ENCODE measurements at regions not wholly inside any gene's neighbourhood (a gene's known extent, or its start where the extent isn't known, plus 50 kb on each side); places are given as distances from the start of the nearest gene placed in this dataset.
"Not testable (repeated sequence)": the region's sequence is repeated elsewhere in the genome, so short reads cannot be mapped to it uniquely, and the experiment has no call there.

DNA sequence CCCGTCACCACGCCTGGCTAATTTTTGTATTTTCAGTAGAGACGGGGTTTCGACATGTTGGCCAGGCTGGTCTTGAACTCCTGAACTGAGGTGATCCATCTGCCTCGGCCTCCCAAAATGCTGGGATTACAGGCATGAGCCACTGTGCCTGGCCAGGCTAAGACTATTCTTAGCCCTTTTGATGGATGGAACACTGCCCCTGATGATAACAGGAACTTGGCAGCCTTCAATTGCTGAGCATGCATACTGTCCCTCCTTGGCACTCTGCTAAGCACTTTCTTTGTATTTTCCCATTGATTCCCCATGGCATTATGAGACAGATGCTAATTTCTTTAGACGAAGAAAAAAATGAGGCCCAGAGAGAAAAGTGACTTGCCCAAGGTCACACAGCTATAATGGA is 457.6 kb downstream of the GOLGA6L6 start:
- TF ChIP-seq RAD21 (IDR thresholded peaks at IDR 0.05; ENCODE audit: low read length); EZH2phosphoT487 (IDR thresholded peaks at IDR 0.05; ENCODE audit: borderline replicate concordance, low read depth): not testable (repeated sequence)
- TF ChIP-seq, protein P1, sequence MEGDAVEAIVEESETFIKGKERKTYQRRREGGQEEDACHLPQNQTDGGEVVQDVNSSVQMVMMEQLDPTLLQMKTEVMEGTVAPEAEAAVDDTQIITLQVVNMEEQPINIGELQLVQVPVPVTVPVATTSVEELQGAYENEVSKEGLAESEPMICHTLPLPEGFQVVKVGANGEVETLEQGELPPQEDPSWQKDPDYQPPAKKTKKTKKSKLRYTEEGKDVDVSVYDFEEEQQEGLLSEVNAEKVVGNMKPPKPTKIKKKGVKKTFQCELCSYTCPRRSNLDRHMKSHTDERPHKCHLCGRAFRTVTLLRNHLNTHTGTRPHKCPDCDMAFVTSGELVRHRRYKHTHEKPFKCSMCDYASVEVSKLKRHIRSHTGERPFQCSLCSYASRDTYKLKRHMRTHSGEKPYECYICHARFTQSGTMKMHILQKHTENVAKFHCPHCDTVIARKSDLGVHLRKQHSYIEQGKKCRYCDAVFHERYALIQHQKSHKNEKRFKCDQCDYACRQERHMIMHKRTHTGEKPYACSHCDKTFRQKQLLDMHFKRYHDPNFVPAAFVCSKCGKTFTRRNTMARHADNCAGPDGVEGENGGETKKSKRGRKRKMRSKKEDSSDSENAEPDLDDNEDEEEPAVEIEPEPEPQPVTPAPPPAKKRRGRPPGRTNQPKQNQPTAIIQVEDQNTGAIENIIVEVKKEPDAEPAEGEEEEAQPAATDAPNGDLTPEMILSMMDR (IDR thresholded peaks at IDR 0.05), result not testable (repeated sequence)
